ENCODE measurements at regions not wholly inside any gene's neighbourhood (a gene's known extent, or its start where the extent isn't known, plus 50 kb on each side); places are given as distances from the start of the nearest gene placed in this dataset.
"Not testable (repeated sequence)": the region's sequence is repeated elsewhere in the genome, so short reads cannot be mapped to it uniquely, and the experiment has no call there.

GRCh38 chr11:87892291-87892690 is 283.0 kb downstream of the RAB38 start:
- Histone ChIP-seq H3K27me3 (replicated peaks; ENCODE audit: insufficient read depth, low read length) (no peaks in the 10 kb centered on the region), H3K9ac (ENCODE audit: low read length) (no peak overlapping the region), H3K36me3 (replicated peaks; ENCODE audit: insufficient read depth, low read length) (no peaks in the 10 kb centered on the region), H2AFZ (ENCODE audit: low read length) (no peak overlapping the region), H3K4me1 (ENCODE audit: low read length) (no peaks in the 10 kb centered on the region), H3K9me3 (replicated peaks; ENCODE audit: insufficient read depth, low read length) (no peaks in the 10 kb centered on the region), H3F3A (ENCODE audit: insufficient read depth, low read length) (no peaks in the 10 kb centered on the region), H3K9me2 (replicated peaks; ENCODE audit: insufficient read depth, low read length) (no peaks in the 10 kb centered on the region), H3K79me2 (ENCODE audit: low read length) (no peaks in the 10 kb centered on the region), H3K4me2 (ENCODE audit: low read depth, low read length) (no peak overlapping the region), H3K4me3 (ENCODE audit: low read length) (no peak overlapping the region), H4K20me1 (ENCODE audit: insufficient read depth, low read length) (no peaks in the 10 kb centered on the region), H3K27ac (ENCODE audit: low read length) (no peak overlapping the region)
- DNase-seq: no peak
- TF ChIP-seq EZH2 (optimal IDR thresholded peaks at IDR 0.05; ENCODE audit: low read depth, low read length) (no peak), CTCF (IDR thresholded peaks at IDR 0.05; ENCODE audit: low read length) (no peak), EZH2phosphoT487 (IDR thresholded peaks at IDR 0.05; ENCODE audit: low read length) (no peak)

GRCh38 chr11:87889126-87889525 is 286.1 kb downstream of the RAB38 start:
- no peaks in the 10 kb centered on the region for H3K27me3 ChIP-seq (replicated peaks; ENCODE audit: insufficient read depth, low read length)
- H3K4me2 ChIP-seq (ENCODE audit: low read depth, low read length): no peak overlapping the region
- no peaks in the 10 kb centered on the region for H3K4me1 ChIP-seq (ENCODE audit: low read length)
- no peak overlapping the region for H3K9ac ChIP-seq (ENCODE audit: low read length)
- H4K20me1 ChIP-seq (ENCODE audit: insufficient read depth, low read length): no peaks in the 10 kb centered on the region
- H3K79me2 ChIP-seq (ENCODE audit: low read length): no peaks in the 10 kb centered on the region
- no peak overlapping the region for H3K4me3 ChIP-seq (ENCODE audit: low read length)
- no peaks in the 10 kb centered on the region for H3K9me3 ChIP-seq (replicated peaks; ENCODE audit: insufficient read depth, low read length)
- H3K36me3 ChIP-seq (replicated peaks; ENCODE audit: insufficient read depth, low read length): no peaks in the 10 kb centered on the region
- H3K27ac ChIP-seq (ENCODE audit: low read length): no peak overlapping the region
- no peak overlapping the region for H2AFZ ChIP-seq (ENCODE audit: low read length)
- no peak for DNase-seq
- no peaks in the 10 kb centered on the region for H3K9me2 ChIP-seq (replicated peaks; ENCODE audit: insufficient read depth, low read length)
- no peaks in the 10 kb centered on the region for H3F3A ChIP-seq (ENCODE audit: insufficient read depth, low read length)
- TF ChIP-seq CTCF (IDR thresholded peaks at IDR 0.05; ENCODE audit: low read length) (no peak), EZH2 (optimal IDR thresholded peaks at IDR 0.05; ENCODE audit: low read depth, low read length) (no peak), EZH2phosphoT487 (IDR thresholded peaks at IDR 0.05; ENCODE audit: low read length) (no peak)

GRCh38 chr11:87885084-87885483 is 290.2 kb downstream of the RAB38 start:
- not testable (repeated sequence) for H3K4me1 ChIP-seq (ENCODE audit: low read length); H2AFZ ChIP-seq (ENCODE audit: low read length); H3K79me2 ChIP-seq (ENCODE audit: low read length); H3K9me2 ChIP-seq (replicated peaks; ENCODE audit: insufficient read depth, low read length); H4K20me1 ChIP-seq (ENCODE audit: insufficient read depth, low read length); H3K27ac ChIP-seq (ENCODE audit: low read length); H3K9ac ChIP-seq (ENCODE audit: low read length); H3K36me3 ChIP-seq (replicated peaks; ENCODE audit: insufficient read depth, low read length); H3F3A ChIP-seq (ENCODE audit: insufficient read depth, low read length); H3K27me3 ChIP-seq (replicated peaks; ENCODE audit: insufficient read depth, low read length); H3K4me2 ChIP-seq (ENCODE audit: low read depth, low read length); H3K9me3 ChIP-seq (replicated peaks; ENCODE audit: insufficient read depth, low read length); H3K4me3 ChIP-seq (ENCODE audit: low read length); DNase-seq

GRCh38 chr11:87879118-87879517 is 296.1 kb downstream of the RAB38 start:
- no peaks in the 10 kb centered on the region for H3K27me3 ChIP-seq (replicated peaks; ENCODE audit: insufficient read depth, low read length)
- no peaks in the 10 kb centered on the region for H3K9me2 ChIP-seq (replicated peaks; ENCODE audit: insufficient read depth, low read length)
- H3K36me3 ChIP-seq (replicated peaks; ENCODE audit: insufficient read depth, low read length): no peaks in the 10 kb centered on the region
- H3K4me2 ChIP-seq (ENCODE audit: low read depth, low read length): no peak overlapping the region
- no peak overlapping the region for H2AFZ ChIP-seq (ENCODE audit: low read length)
- no peak overlapping the region for H3K4me3 ChIP-seq (ENCODE audit: low read length)
- peaks cover 10% of the 10 kb centered on the region; the same call in 1 of the 2 replicates for H3K4me1 ChIP-seq (ENCODE audit: low read length)
- no peaks in the 10 kb centered on the region for H4K20me1 ChIP-seq (ENCODE audit: insufficient read depth, low read length)
- H3F3A ChIP-seq (ENCODE audit: insufficient read depth, low read length): no peaks in the 10 kb centered on the region
- H3K9ac ChIP-seq (ENCODE audit: low read length): no peak overlapping the region
- H3K9me3 ChIP-seq (replicated peaks; ENCODE audit: insufficient read depth, low read length): no peaks in the 10 kb centered on the region
- H3K27ac ChIP-seq (ENCODE audit: low read length): no peak overlapping the region
- TF ChIP-seq EZH2phosphoT487 (IDR thresholded peaks at IDR 0.05; ENCODE audit: low read length) (no peak), CTCF (IDR thresholded peaks at IDR 0.05; ENCODE audit: low read length) (no peak), EZH2 (optimal IDR thresholded peaks at IDR 0.05; ENCODE audit: low read depth, low read length) (no peak)
- no peak for DNase-seq
- no peaks in the 10 kb centered on the region for H3K79me2 ChIP-seq (ENCODE audit: low read length)

Measured in MM.1S (cell line).